ENCODE measurements at regions not wholly inside any gene's neighbourhood (a gene's known extent, or its start where the extent isn't known, plus 50 kb on each side); places are given as distances from the start of the nearest gene placed in this dataset.

- TF ChIP-seq CTCF (IDR thresholded peaks at IDR 0.05; ENCODE audit: low read depth, low read length, missing input control) (no peak), TAF1 (conservative IDR thresholded peaks at IDR 0.05) (no peak), RXRA (IDR thresholded peaks at IDR 0.05) (no peak), HNF4G (IDR thresholded peaks at IDR 0.05) (no peak), GABPA (IDR thresholded peaks at IDR 0.05 in 1 of 2, conservative IDR thresholded peaks at IDR 0.05 in 1 of 2) (no peak), ATF3 (IDR thresholded peaks at IDR 0.05) (no peak), FOXA2 (IDR thresholded peaks at IDR 0.05) (no peak)
These were observed 65.5 kb upstream of the ROPN1 start (continued) for GRCh38 chr3:124057420-124057819.

- no peaks in the 10 kb centered on the region for H3K27me3 ChIP-seq (ENCODE audit: control insufficient read depth in 4 of 4, insufficient read depth in 4 of 4, low read length in 3 of 4)
- no peak overlapping the region for H3K27ac ChIP-seq (ENCODE audit: low read depth in 1 of 2, low read length in 2 of 2)
- no peak for DNase-seq (ENCODE audit: low spot score)
- TF ChIP-seq GABPA (IDR thresholded peaks at IDR 0.05 in 1 of 2, conservative IDR thresholded peaks at IDR 0.05 in 1 of 2) (no peak), SP1 (IDR thresholded peaks at IDR 0.05) (no peak)
- no peak overlapping the region for H3K4me3 ChIP-seq (ENCODE audit: low read depth in 1 of 3, low read length in 3 of 3)
- H3K36me3 ChIP-seq (ENCODE audit: control insufficient read depth in 4 of 4, insufficient read depth in 3 of 4, low read depth in 1 of 4, low read length in 3 of 4), result no peaks in the 10 kb centered on the region
- no peak overlapping the region for H3K9ac ChIP-seq (ENCODE audit: low read depth in 1 of 2, low read length in 2 of 2)
- no peaks in the 10 kb centered on the region for H3K4me1 ChIP-seq (ENCODE audit: control insufficient read depth in 4 of 4, insufficient read depth in 4 of 4, low read length in 3 of 4)
- no peaks in the 10 kb centered on the region for H3K9me3 ChIP-seq (ENCODE audit: control insufficient read depth in 4 of 4, low read length in 3 of 4)
- WGBS, result 58% methylated on average over 1 of the region's 1 CpG
These were observed 67.7 kb upstream of the ROPN1 start for GRCh38 chr3:124059580-124059979.

GRCh38 chr3:124063197-124063909, 71.4 kb upstream of the ROPN1 start:
- no peak for DNase-seq (ENCODE audit: low spot score)
- 68% methylated on average over 9 of the region's 9 CpGs for WGBS

More at GRCh38 chr3:124063197-124063909, 71.4 kb upstream of the ROPN1 start:
- Histone ChIP-seq H3K4me3 (ENCODE audit: low read depth in 1 of 3, low read length in 3 of 3) (no peak overlapping the region), H3K27ac (ENCODE audit: low read depth in 1 of 2, low read length in 2 of 2) (no peak overlapping the region), H3K4me1 (ENCODE audit: control insufficient read depth in 4 of 4, insufficient read depth in 4 of 4, low read length in 3 of 4) (no peaks in the 10 kb centered on the region), H3K36me3 (ENCODE audit: control insufficient read depth in 4 of 4, insufficient read depth in 3 of 4, low read depth in 1 of 4, low read length in 3 of 4) (no peaks in the 10 kb centered on the region), H3K9me3 (ENCODE audit: control insufficient read depth in 4 of 4, low read length in 3 of 4) (no peaks in the 10 kb centered on the region), H3K27me3 (ENCODE audit: control insufficient read depth in 4 of 4, insufficient read depth in 4 of 4, low read length in 3 of 4) (no peaks in the 10 kb centered on the region), H3K9ac (ENCODE audit: low read depth in 1 of 2, low read length in 2 of 2) (no peak overlapping the region)
- TF ChIP-seq TAF1 (conservative IDR thresholded peaks at IDR 0.05) (no peak), HNF4A (conservative IDR thresholded peaks at IDR 0.05) (no peak), HNF4G (IDR thresholded peaks at IDR 0.05) (no peak), NR2F2 (IDR thresholded peaks at IDR 0.05) (no peak), ATF3 (IDR thresholded peaks at IDR 0.05) (no peak), ZBTB33 (IDR thresholded peaks at IDR 0.05) (no peak), GABPA (IDR thresholded peaks at IDR 0.05 in 1 of 2, conservative IDR thresholded peaks at IDR 0.05 in 1 of 2) (no peak), SP1 (IDR thresholded peaks at IDR 0.05) (no peak), EGR1 (IDR thresholded peaks at IDR 0.05; ENCODE audit: low read depth in 2 of 2) (no peak), RAD21 (IDR thresholded peaks at IDR 0.05) (no peak), CTCF (IDR thresholded peaks at IDR 0.05; ENCODE audit: low read depth, low read length, missing input control) (no peak), RXRA (IDR thresholded peaks at IDR 0.05) (no peak), JUND (IDR thresholded peaks at IDR 0.05) (no peak), YY1 (IDR thresholded peaks at IDR 0.05) (no peak), FOXA2 (IDR thresholded peaks at IDR 0.05) (no peak)

All from liver (tissue), 8 donors.